HUES48 (cell line): ENCODE measurements at regions not wholly inside any gene's neighbourhood (a gene's known extent, or its start where the extent isn't known, plus 50 kb on each side); places are given as distances from the start of the nearest gene placed in this dataset.

Source experiments
- H3K27ac ChIP-seq: one replicate; pipeline ENCODE4 v1.7.0; 2013; ENCODE audit warnings: low read depth, low read length, inconsistent platforms
- H3K27me3 ChIP-seq: 2 replicates; pipeline ENCODE4 v1.6.1; 2013; ENCODE audit warnings: mild to moderate bottlenecking, low read length; ENCODE audit not compliant: control insufficient read depth, insufficient read depth
- H3K36me3 ChIP-seq: 2 replicates; pipeline ENCODE4 v1.6.1; 2013; ENCODE audit warnings: low read length; ENCODE audit not compliant: control insufficient read depth, insufficient read depth
- H3K4me1 ChIP-seq: 2 replicates; pipeline ENCODE4 v1.6.1; 2013; ENCODE audit warnings: mild to moderate bottlenecking, low read length; ENCODE audit not compliant: control insufficient read depth, insufficient read depth
- H3K4me3 ChIP-seq: 2 replicates; pipeline ENCODE4 v1.5.1; 2013; ENCODE audit warnings: mild to moderate bottlenecking, low read depth, low read length
- H3K9ac ChIP-seq: 2 replicates; pipeline ENCODE4 v1.6.1; 2013; ENCODE audit warnings: mild to moderate bottlenecking, low read depth, low read length, moderate library complexity
- H3K9me3 ChIP-seq: 2 replicates; pipeline ENCODE4 v1.6.1; 2013; ENCODE audit warnings: low read length; ENCODE audit not compliant: control insufficient read depth, insufficient read depth

DNA sequence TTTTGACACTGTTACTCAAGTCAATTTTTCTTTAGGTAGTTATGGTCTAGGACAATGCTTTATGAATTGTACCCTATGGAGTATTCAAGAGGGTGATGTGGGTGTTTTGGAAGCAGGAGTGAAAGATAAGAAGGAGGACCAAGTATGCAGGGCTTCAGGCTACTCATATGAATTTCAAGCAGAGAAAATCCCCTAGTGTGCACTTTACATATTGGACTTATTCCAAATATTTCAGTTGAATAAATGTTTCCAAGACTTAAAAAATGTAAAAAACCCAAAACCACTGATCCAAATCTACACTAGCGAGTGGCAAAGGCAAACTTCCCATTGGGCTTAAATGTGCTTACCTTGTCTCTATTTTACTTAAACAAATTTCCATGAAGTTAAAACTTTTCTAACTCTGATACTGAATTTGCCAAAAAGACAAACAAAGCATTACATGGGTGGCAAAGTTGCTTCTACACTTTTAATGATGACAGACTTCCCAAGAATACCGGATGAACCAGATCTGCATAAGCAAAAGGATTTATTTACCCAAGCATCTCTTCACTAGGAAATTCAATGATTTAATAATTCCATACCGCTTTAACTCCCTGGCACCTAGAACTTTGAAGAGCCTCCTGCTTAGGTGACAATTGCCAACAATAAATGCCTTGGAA is 1233.5 kb upstream of the NXPH2 start:
- no peaks in the 10 kb centered on the region for H3K4me1 ChIP-seq
- H3K9ac ChIP-seq = no peak overlapping the region
- no peak overlapping the region for H3K4me3 ChIP-seq
- H3K9me3 ChIP-seq = no peaks in the 10 kb centered on the region
- H3K27me3 ChIP-seq = no peaks in the 10 kb centered on the region
- no peak overlapping the region for H3K27ac ChIP-seq
- no peaks in the 10 kb centered on the region for H3K36me3 ChIP-seq

DNA sequence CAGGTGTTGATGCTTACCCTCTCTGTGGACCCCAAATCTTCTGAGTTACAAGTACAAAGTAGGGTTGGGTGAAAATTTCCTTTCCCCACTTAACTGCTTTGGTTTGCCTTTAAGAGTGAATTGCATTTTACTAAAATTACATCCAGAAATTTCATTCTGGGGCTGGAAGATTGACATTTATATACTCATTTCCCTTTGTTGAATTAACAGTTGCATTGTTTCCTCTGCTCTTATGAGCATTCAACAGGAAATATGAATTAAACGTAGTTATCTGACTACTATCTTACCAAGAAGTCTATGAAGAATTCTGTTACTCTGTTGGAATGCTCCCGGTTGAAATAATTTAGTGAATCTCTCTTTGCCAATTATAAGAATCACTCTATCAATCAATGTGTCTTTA is 1231.1 kb upstream of the NXPH2 start:
- Histone ChIP-seq H3K36me3 (no peaks in the 10 kb centered on the region), H3K4me3 (no peak overlapping the region), H3K4me1 (no peaks in the 10 kb centered on the region), H3K9ac (no peak overlapping the region), H3K9me3 (no peaks in the 10 kb centered on the region), H3K27me3 (no peaks in the 10 kb centered on the region), H3K27ac (no peak overlapping the region)

DNA sequence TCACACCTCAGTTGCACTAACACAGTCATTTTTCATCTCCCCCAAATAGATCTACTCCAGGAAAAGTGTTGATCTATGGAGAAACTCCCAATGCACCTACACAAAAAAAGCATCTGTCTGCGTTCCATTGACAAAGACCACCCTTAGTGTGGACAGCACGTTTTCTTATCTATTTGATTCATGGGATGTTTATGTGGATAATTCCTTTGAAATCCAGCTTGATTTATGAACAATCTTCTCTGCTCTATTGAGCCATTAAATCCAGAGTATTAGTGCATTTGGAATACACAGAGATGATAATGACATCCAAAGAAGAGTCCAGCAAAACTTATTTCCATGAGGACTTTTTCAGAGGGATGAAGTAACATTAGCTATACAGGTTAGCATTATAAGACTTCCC is 1221.9 kb upstream of the NXPH2 start:
- Histone ChIP-seq H3K4me3 (no peak overlapping the region), H3K36me3 (no peaks in the 10 kb centered on the region), H3K27me3 (no peaks in the 10 kb centered on the region), H3K27ac (no peak overlapping the region), H3K9ac (no peak overlapping the region), H3K4me1 (no peaks in the 10 kb centered on the region), H3K9me3 (no peaks in the 10 kb centered on the region)

DNA sequence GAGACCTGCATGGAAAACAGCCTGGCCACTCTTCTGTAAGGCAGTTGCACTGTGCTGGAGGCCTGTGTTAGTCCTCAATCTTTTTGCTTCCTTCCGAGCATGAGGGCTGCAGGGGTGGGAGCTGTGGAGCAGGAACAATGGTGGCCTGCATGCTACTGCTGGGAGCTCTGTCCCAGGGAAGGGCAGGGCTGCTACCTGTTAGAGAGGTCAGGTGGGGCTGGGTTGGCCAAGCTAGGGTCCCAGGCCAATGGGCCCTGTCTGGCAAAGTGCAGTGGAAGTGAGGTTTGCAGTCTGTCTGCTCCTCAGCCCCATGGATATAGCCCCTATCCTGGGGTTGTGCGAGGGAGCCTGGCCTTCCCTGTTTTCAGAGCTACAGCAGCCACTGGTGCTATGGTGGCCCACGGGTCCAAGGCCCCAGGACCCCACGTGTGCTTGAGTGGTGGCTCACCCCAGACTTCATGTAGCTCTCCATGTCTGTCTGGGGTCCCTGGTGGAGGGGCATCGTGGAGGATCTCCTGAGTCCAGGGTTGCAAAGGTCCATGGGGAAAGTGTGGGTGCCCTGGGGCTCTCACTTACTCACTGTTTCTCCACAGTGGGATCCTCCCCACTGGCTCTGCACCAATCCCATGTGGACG is 1212.6 kb upstream of the NXPH2 start:
- H3K9me3 ChIP-seq = no peaks in the 10 kb centered on the region
- H3K4me3 ChIP-seq = no peak overlapping the region
- H3K4me1 ChIP-seq = peaks cover 5% of the 10 kb centered on the region
- H3K27ac ChIP-seq = no peak overlapping the region
- no peaks in the 10 kb centered on the region for H3K27me3 ChIP-seq
- no peaks in the 10 kb centered on the region for H3K36me3 ChIP-seq
- H3K9ac ChIP-seq = no peak overlapping the region

DNA sequence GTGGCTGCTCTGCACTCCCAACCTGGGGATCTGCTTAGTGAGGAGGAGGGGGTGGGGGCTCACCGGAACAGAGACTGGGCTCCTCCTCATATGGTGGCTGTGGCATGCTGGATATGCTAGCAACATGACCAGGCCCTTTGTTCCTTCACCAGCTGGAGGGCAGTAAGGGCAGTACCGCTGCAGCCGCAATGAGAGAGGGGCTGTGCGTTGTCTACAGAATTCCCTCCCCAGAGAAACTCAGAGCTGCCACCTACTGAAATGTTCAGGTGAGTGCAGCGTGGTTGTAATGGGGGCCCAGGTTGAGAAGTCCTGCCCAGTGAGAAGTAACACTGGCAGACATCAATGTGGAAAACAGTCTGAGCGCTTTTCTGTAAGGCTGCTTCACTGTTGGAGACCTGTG is 1211.9 kb upstream of the NXPH2 start:
- H3K4me3 ChIP-seq = no peak overlapping the region
- H3K27ac ChIP-seq = no peak overlapping the region
- H3K36me3 ChIP-seq = no peaks in the 10 kb centered on the region
- no peaks in the 10 kb centered on the region for H3K27me3 ChIP-seq
- no peak overlapping the region for H3K9ac ChIP-seq
- H3K4me1 ChIP-seq = peaks cover 8% of the 10 kb centered on the region
- no peaks in the 10 kb centered on the region for H3K9me3 ChIP-seq

DNA sequence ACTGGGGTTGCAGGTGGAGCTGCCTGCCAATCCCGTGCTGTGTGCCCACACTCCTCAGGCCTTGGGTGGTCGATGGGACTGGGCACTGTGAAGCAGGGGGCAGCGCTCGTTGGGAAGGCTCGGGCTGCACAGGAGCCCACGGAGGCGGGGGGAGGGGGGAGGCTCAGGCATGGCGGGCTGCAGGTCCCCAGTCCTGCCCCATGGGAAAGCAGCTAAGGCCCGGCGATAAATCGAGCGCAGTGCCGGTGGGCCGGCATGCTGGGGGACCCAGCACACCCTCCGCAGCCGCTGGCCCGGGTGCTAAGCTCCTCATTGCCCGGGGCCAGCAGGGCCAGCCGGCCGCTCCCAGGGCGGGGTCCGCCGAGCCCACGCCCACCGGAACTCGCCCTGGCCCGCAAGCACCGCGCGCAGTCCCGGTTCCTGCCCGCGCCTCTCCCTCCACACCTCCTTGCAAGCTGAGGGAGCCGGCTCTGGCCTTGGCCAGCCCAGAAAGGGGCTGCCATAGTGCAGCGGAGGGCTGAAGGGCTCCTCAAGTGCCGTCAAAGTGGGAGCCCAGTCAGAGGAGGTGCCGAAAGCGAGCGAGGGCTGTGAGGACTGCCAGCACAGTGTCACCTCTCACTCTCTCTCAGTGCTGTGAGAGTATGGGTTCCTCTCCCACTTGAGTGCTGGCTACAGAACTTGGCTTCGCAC is 1210.6 kb upstream of the NXPH2 start:
- Histone ChIP-seq H3K9ac (no peak overlapping the region), H3K4me3 (no peak overlapping the region), H3K9me3 (no peaks in the 10 kb centered on the region), H3K36me3 (no peaks in the 10 kb centered on the region), H3K4me1 (peaks cover 8% of the 10 kb centered on the region), H3K27ac (no peak overlapping the region), H3K27me3 (no peaks in the 10 kb centered on the region)

DNA sequence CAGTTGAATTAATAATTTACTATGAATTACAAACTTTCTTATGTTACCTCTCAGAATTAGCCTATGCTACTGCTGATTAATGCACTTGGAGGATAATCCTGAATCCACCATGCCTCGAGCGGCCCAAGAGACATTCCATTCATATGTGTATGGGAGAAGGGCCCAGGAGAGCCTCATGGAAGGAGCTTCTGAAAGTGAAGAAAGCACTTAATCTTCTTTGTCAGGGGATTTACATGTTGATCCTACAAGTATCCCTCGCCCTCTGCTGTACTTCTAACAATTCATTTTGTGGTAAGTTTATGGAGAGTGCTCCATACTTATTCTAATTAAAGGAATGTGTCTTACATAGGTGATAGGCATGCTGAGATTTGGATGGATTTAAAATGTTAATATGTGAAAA is 1189.1 kb upstream of the NXPH2 start:
- Histone ChIP-seq H3K4me1 (no peaks in the 10 kb centered on the region), H3K9me3 (no peaks in the 10 kb centered on the region), H3K4me3 (no peak overlapping the region), H3K27ac (no peak overlapping the region), H3K36me3 (no peaks in the 10 kb centered on the region), H3K27me3 (no peaks in the 10 kb centered on the region), H3K9ac (no peak overlapping the region)

DNA sequence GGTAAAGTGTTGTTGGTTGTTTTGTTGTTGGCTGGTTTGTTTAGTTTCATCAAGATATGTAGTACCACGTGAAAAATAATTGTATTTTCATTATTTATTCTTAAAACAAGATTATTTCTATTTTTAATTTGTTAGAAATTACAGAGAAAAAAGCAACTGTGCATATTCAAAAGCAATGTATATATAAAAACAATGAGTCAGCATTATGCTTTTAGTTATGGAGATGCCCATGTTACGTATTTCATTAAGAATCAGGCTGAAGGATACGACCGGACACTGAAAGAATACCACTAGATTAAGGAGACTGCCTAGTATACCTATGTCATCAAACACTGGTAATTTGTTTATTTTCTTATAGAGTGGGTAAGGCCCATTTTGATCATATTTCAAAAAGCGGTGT is 1188.4 kb upstream of the NXPH2 start:
- Histone ChIP-seq H3K9ac (no peak overlapping the region), H3K27ac (no peak overlapping the region), H3K36me3 (no peaks in the 10 kb centered on the region), H3K4me3 (no peak overlapping the region), H3K27me3 (no peaks in the 10 kb centered on the region), H3K4me1 (no peaks in the 10 kb centered on the region), H3K9me3 (no peaks in the 10 kb centered on the region)

DNA sequence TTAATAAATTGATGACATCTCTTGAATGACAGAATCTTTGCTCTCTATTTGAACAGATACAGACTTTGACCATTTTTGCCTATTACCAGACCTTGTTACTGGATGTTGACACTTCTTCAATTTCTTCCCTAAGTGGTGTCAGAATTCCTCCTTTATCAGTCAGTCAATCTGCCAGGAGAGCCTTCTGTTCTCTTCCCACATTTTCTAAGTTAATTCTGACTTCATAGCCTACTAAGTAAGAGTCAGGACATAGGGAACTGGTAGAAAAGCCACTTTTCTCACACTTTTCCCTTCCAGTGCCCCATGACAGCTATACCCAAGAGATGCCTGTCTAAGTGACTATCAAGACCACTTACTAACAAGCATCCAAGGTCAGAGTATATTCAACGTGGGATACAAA is 1187.5 kb upstream of the NXPH2 start:
- Histone ChIP-seq H3K9me3 (no peaks in the 10 kb centered on the region), H3K4me3 (no peak overlapping the region)

DNA sequence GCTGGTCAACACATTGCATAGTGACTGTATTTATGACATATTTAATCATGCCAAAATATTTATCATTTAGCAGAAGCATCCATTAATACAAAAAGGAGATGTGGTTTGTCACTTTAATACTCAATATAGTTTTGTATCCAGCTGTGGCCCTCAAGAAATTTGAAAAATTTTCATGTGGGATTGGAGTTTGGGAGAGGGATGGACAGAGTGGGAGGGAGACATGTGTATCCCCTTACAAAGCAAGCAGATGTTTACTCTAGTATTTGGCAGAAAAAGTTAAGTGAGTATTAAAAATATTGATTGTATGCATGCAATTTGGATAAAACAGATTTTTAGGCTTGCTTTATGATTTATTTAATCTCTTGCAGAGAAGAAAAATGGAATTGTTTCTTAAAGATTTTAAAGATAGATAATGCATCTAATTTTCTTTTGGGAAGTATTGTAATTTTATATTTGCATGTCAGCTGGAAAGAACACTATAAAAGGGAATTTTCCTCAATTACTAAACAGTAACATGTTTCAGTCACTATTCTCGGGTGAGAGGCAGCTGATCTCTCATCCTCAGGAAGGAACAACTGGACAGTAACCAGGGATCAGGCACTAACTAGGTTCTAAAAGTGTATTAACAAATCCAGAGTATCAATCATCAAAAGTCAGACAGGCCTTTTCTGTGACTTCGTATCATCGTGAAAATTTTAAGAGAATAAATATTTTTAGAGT is 1184.7 kb upstream of the NXPH2 start:
- Histone ChIP-seq H3K4me3 (no peak overlapping the region), H3K27me3 (no peaks in the 10 kb centered on the region), H3K9ac (no peak overlapping the region), H3K36me3 (no peaks in the 10 kb centered on the region), H3K27ac (no peak overlapping the region), H3K4me1 (no peaks in the 10 kb centered on the region), H3K9me3 (no peaks in the 10 kb centered on the region)

More for the DNA sequence above, 1187.5 kb upstream of the NXPH2 start:
- no peaks in the 10 kb centered on the region for H3K36me3 ChIP-seq
- H3K27me3 ChIP-seq = no peaks in the 10 kb centered on the region
- no peaks in the 10 kb centered on the region for H3K4me1 ChIP-seq
- no peak overlapping the region for H3K27ac ChIP-seq
- no peak overlapping the region for H3K9ac ChIP-seq

DNA sequence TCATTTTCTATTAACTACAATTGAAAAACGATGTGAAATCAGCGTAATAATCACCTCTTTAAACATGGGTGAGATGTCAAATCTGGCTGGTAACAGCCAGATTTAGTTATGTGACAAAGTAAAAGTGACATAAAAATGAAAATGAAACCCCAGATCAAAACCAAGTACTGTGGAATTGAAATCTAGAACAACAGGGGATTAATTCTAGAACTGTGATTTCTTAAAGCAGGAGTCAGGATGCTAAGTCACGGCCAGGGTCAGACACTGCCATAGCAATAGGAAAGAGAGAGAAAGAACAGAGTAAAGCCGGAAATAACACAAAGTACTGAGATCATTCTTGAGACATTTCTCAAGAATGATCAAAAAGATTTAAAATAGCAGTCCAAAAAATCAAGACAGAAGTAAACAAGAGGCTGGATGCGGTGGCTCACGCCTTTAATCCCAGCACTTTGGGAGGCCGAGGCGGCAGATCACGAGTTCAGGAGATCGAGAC is 1183.7 kb upstream of the NXPH2 start:
- no peaks in the 10 kb centered on the region for H3K4me1 ChIP-seq
- H3K27me3 ChIP-seq = no peaks in the 10 kb centered on the region
- no peaks in the 10 kb centered on the region for H3K9me3 ChIP-seq
- H3K9ac ChIP-seq = no peak overlapping the region
- H3K27ac ChIP-seq = no peak overlapping the region
- H3K4me3 ChIP-seq = no peak overlapping the region
- H3K36me3 ChIP-seq = no peaks in the 10 kb centered on the region
